Osteocyte (in vitro differentiated cells): ENCODE measurements at regions not wholly inside any gene's neighbourhood (a gene's known extent, or its start where the extent isn't known, plus 50 kb on each side); places are given as distances from the start of the nearest gene placed in this dataset.

Source experiments
- DNase-seq: peaks from one replicate; pipeline ENCODE4 v3.0.0; 2021; ENCODE audit warnings: mixed read lengths; ENCODE audit not compliant: unreplicated experiment; ENCODE audit errors: extremely low spot score
- H3K27ac Mint-ChIP-seq: one replicate; pipeline ENCODE4 v1.8.0; 2021; ENCODE audit warnings: mild to moderate bottlenecking, mixed read lengths; ENCODE audit not compliant: unreplicated experiment
- H3K27me3 Mint-ChIP-seq: one replicate; pipeline ENCODE4 v1.8.0; 2021; ENCODE audit warnings: mixed read lengths; ENCODE audit not compliant: unreplicated experiment
- H3K36me3 Mint-ChIP-seq: one replicate; pipeline ENCODE4 v1.8.0; 2021; ENCODE audit warnings: mixed read lengths; ENCODE audit not compliant: unreplicated experiment
- H3K4me1 Mint-ChIP-seq: one replicate; pipeline ENCODE4 v1.8.0; 2021; ENCODE audit warnings: mixed read lengths; ENCODE audit not compliant: unreplicated experiment
- H3K4me3 Mint-ChIP-seq: one replicate; pipeline ENCODE4 v1.8.0; 2021; ENCODE audit warnings: mild to moderate bottlenecking, moderate library complexity, mixed read lengths; ENCODE audit not compliant: unreplicated experiment
- H3K9me3 Mint-ChIP-seq: one replicate; pipeline ENCODE4 v1.8.0; 2021; ENCODE audit warnings: mixed read lengths; ENCODE audit not compliant: unreplicated experiment
- TF ChIP-seq, protein P1 (sequence below): fragments of 200-600 bp; sonication (generic); IDR thresholded peaks from 2 replicates; pipeline ENCODE4 v1.5.0; 2021; ENCODE audit warnings: antibody characterized with exemption, mild to moderate bottlenecking, moderate library complexity

DNA sequence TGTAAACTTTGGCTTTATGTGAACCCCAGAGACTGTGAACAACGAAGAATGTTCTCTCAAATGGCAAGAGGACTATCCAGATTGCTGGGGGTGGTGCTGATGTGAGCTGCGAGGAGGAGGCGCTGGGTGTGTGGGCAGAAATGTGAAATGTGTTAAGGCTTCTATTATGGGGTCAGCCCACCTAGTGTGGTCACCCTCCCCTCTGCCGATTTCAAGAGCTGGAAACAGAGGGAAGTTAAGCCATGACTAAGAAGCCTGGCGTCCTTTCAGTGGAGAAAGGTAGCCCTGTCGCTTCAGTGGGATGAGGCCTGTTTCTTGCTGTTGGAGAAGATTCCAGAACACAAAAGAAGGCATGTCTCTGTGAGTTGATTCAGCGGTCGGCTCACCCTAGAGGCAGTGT lies 89.0 kb upstream of the KCTD1 start:
- Mint-ChIP-seq H3K27me3 (peaks cover 36% of the 10 kb centered on the region), H3K27ac (no peak overlapping the region), H3K36me3 (no peaks in the 10 kb centered on the region), H3K4me1 (no peaks in the 10 kb centered on the region), H3K4me3 (no peak overlapping the region), H3K9me3 (no peaks in the 10 kb centered on the region)
- no peak for DNase-seq
- TF ChIP-seq, protein P1, sequence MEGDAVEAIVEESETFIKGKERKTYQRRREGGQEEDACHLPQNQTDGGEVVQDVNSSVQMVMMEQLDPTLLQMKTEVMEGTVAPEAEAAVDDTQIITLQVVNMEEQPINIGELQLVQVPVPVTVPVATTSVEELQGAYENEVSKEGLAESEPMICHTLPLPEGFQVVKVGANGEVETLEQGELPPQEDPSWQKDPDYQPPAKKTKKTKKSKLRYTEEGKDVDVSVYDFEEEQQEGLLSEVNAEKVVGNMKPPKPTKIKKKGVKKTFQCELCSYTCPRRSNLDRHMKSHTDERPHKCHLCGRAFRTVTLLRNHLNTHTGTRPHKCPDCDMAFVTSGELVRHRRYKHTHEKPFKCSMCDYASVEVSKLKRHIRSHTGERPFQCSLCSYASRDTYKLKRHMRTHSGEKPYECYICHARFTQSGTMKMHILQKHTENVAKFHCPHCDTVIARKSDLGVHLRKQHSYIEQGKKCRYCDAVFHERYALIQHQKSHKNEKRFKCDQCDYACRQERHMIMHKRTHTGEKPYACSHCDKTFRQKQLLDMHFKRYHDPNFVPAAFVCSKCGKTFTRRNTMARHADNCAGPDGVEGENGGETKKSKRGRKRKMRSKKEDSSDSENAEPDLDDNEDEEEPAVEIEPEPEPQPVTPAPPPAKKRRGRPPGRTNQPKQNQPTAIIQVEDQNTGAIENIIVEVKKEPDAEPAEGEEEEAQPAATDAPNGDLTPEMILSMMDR, result no peak

DNA sequence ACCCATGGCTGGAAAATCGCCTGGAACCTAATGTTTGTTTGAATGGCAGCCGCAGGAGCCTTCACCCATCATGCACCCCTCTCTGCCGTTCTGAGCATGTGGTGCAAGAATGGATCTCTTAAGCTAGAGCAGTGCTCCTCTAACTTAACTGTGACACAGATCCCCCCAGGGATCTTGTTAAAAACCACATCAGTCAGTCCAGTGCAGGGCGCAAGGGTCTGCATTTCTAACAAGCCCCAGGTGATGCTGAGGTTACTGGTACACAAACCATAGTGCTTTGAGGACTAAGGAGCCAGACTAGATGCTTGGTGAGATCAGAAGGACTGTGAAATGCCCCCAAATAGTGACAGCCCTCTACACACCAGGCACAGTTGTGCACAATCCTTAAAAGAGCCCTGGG lies 87.1 kb upstream of the KCTD1 start:
- Mint-ChIP-seq H3K4me1 (no peaks in the 10 kb centered on the region), H3K4me3 (no peak overlapping the region), H3K27me3 (peaks cover 27% of the 10 kb centered on the region), H3K36me3 (no peaks in the 10 kb centered on the region), H3K27ac (no peak overlapping the region), H3K9me3 (no peaks in the 10 kb centered on the region)
- DNase-seq, result no peak
- TF ChIP-seq, protein P1, result no peak

DNA sequence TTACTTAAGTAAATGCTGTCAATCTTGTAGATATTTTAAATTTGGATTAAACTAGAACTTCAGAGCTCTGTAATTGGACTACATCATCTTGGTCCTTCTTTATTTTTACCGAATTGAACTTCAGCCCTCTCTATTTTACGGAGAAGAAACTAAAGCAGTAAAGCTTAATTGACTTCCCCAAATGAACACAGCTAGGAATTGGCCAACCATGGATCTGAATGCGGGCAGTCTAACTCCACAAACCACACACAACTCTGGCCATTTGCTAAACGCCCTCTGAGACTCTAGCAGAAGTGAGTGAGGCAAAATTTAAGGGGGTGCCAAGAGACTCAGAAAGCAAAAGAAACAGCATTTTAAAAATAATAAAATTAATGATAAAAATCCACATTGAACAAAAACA lies 86.3 kb upstream of the KCTD1 start:
- TF ChIP-seq, protein P1, result no peak
- Mint-ChIP-seq H3K9me3 (no peaks in the 10 kb centered on the region), H3K4me3 (no peak overlapping the region), H3K27me3 (peaks cover 27% of the 10 kb centered on the region), H3K27ac (no peak overlapping the region), H3K36me3 (no peaks in the 10 kb centered on the region), H3K4me1 (no peaks in the 10 kb centered on the region)
- no peak for DNase-seq

DNA sequence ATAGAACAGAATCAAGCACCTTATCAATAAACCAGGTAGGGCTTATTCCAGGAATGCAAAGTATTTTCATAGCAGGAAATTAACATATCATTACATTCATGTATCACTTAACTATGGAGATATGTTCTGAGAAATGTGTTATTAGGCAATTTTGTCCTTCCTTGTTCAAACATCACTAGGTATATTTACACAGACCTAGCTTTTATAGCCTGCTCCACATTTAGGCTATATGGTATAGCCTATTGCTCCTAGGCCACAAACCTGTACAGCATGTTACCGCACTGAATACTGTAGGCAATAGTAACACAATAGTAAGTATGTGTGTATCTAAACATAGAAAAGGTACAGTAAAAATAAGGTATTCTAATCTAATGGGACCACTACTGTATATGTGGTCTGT lies 82.8 kb upstream of the KCTD1 start:
- Mint-ChIP-seq H3K27ac (no peak overlapping the region), H3K27me3 (peaks cover 42% of the 10 kb centered on the region), H3K4me3 (no peak overlapping the region), H3K4me1 (no peaks in the 10 kb centered on the region), H3K36me3 (no peaks in the 10 kb centered on the region), H3K9me3 (no peaks in the 10 kb centered on the region)
- TF ChIP-seq, protein P1, result no peak
- no peak for DNase-seq

DNA sequence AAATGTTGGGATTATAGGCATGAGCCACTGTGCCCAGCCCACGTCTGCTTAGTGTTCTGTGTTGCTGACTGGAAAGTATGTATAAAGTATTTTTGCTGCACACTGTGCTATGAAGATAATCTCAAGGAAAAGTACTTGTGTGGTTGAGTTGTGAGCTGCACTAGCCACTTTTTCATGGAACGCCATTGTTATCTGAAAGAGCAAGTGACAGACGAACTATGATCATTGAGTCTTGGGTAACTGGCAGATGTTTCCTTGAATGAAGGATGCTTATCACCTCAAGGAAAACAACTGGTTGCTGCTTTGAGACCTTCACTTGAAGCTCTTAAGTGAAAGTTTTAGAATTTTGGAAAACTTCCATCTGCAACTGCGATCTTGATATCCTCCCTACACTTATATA lies 82.2 kb upstream of the KCTD1 start:
- Mint-ChIP-seq H3K4me1 (no peaks in the 10 kb centered on the region), H3K9me3 (no peaks in the 10 kb centered on the region), H3K27ac (no peak overlapping the region), H3K36me3 (no peaks in the 10 kb centered on the region), H3K4me3 (no peak overlapping the region), H3K27me3 (peaks cover 37% of the 10 kb centered on the region)
- TF ChIP-seq, protein P1, result no peak
- DNase-seq, result no peak
